Stomach (tissue), 8 donors: ENCODE measurements at regions not wholly inside any gene's neighbourhood (a gene's known extent, or its start where the extent isn't known, plus 50 kb on each side); places are given as distances from the start of the nearest gene placed in this dataset.

Source experiments
- DNase-seq, 2 donors: peaks; one replicate each; pipeline versions ENCODE4 v3.0.0 to v3.0.0-alpha.2; 2013 to 2019
- H3K27ac ChIP-seq, 5 donors: fragments of 200-600 bp in 4 of 5; sonication (generic) in 4 of 5; one replicate each; pipeline ENCODE4 v1.5.1; 2013 to 2019; ENCODE audit warnings: mild to moderate bottlenecking in 1 of 5, moderate library complexity in 1 of 5
- H3K27me3 ChIP-seq, 3 donors: fragments of 200-600 bp; sonication (generic); one replicate each; pipeline ENCODE4 v1.5.1; 2017 to 2019; ENCODE audit warnings: mixed run types in 1 of 3
- H3K36me3 ChIP-seq, 4 donors: fragments of 200-600 bp; sonication (generic); 1 replicate in 3 of 4; 2 replicates in 1 of 4; pipeline ENCODE4 v1.5.1; 2016 to 2019
- H3K4me1 ChIP-seq, 4 donors: fragments of 200-600 bp; sonication (generic); one replicate each; pipeline ENCODE4 v1.5.1; 2016 to 2019
- H3K4me3 ChIP-seq, 4 donors: fragments of 200-600 bp; sonication (generic) in 3 of 4; one replicate each; pipeline ENCODE4 v1.5.1; 2016 to 2019; ENCODE audit warnings: mild to moderate bottlenecking in 1 of 4
- H3K9me3 ChIP-seq, 4 donors: fragments of 200-600 bp; sonication (generic); one replicate each; pipeline ENCODE4 v1.5.1; 2016 to 2019
- CTCF ChIP-seq, 7 experiments: fragments of 450-650 bp in 4 of 7; fragments of 200-600 bp in 3 of 7; sonication (generic) in 3 of 7; IDR thresholded peaks; one replicate each; pipeline ENCODE4 v1.5.1; 2016 to 2019; ENCODE audit warnings: antibody characterized with exemption in 7 of 7, control low read depth in 2 of 7, mild to moderate bottlenecking in 1 of 7
- EP300 ChIP-seq: sonication (generic); formaldehyde crosslinking; IDR thresholded peaks from one replicate; pipeline ENCODE4 v1.6.1; 2017; ENCODE audit warnings: antibody characterized with exemption
- POLR2A ChIP-seq, 4 donors: fragments of 450-650 bp; IDR thresholded peaks; one replicate each; pipeline ENCODE4 v1.6.1; 2016; ENCODE audit warnings: antibody characterized with exemption in 4 of 4, control low read depth in 2 of 4, mild to moderate bottlenecking in 1 of 4, moderate library complexity in 1 of 4
- POLR2AphosphoS5 ChIP-seq, 3 donors: sonication (generic); formaldehyde crosslinking; IDR thresholded peaks; one replicate each; pipeline ENCODE4 v1.6.1; 2016; ENCODE audit warnings: antibody characterized with exemption in 3 of 3
- WGBS, 5 donors: extraction: QIAGEN DNeasy Blood & Tissue Kit in 3 of 5; methylation state at CpG; one replicate each; pipeline versions ENCODE4 v1.1.5 to v1.1.7; 2013 to 2018; 5-methylcytosine and 5-hydroxymethylcytosine counted together
- intact Hi-C: fragments of 100-400 bp; cut with DNase I; formaldehyde crosslinking; loops from one replicate; pipeline ENCODE4 v1.15.1; 2023; ENCODE audit warnings: low total_unique reads
- donor health status: healthy with polysubstance abuse.
- donor health status: Bipolar disorder and iron deficiency.
- donor health status: healthy.

- no peaks in the 10 kb centered on the region for H3K4me1 ChIP-seq
- H3K27ac ChIP-seq: no peak overlapping the region
- no peak for TF ChIP-seq CTCF (IDR thresholded peaks at IDR 0.05)
- no peak for TF ChIP-seq POLR2AphosphoS5 (IDR thresholded peaks at IDR 0.05)
- no peak for TF ChIP-seq EP300
- TF ChIP-seq POLR2A (IDR thresholded peaks at IDR 0.05): no peak
- H3K36me3 ChIP-seq: no peaks in the 10 kb centered on the region
- intact Hi-C loops: no loop called here
- peaks cover 0 to 28% (median 16%) of the 10 kb centered on the region in 4 donors for H3K9me3 ChIP-seq
- H3K4me3 ChIP-seq: no peak overlapping the region
- H3K27me3 ChIP-seq: peaks cover 0 to 9% (median 0%) of the 10 kb centered on the region in 3 donors
- no peak for DNase-seq
Measured at GRCh38 chr12:58044966-58045365, 103.6 kb downstream of the ATP23 start.

GRCh38 chr12:58046271-58046670 lies 104.9 kb downstream of the ATP23 start:
- intact Hi-C loops: no loop called here
- TF ChIP-seq CTCF (IDR thresholded peaks at IDR 0.05) (no peak), POLR2A (IDR thresholded peaks at IDR 0.05) (no peak), POLR2AphosphoS5 (IDR thresholded peaks at IDR 0.05) (no peak), EP300 (no peak)
- Histone ChIP-seq H3K27ac (no peak overlapping the region), H3K36me3 (no peaks in the 10 kb centered on the region), H3K27me3 (peaks cover 0 to 9% (median 0%) of the 10 kb centered on the region in 3 donors), H3K4me3 (no peak overlapping the region), H3K9me3 (peaks cover 0 to 28% (median 12%) of the 10 kb centered on the region in 4 donors), H3K4me1 (no peaks in the 10 kb centered on the region)
- 41 to 78% (median 59%) methylated on average over 1 of the region's 1 CpG for WGBS, 5 donors
- DNase-seq: no peak

- H3K36me3 ChIP-seq: no peaks in the 10 kb centered on the region
- H3K27ac ChIP-seq: no peak overlapping the region
- H3K27me3 ChIP-seq: no peaks in the 10 kb centered on the region
- 0 to 91% (median 61%) methylated on average over 1 of the region's 1 CpG for WGBS, 5 donors
- H3K4me1 ChIP-seq: no peaks in the 10 kb centered on the region
- H3K4me3 ChIP-seq: no peak overlapping the region
- peaks cover 3 to 26% (median 19%) of the 10 kb centered on the region in 4 donors for H3K9me3 ChIP-seq
- no peak for DNase-seq
- intact Hi-C loops: no loop called here
- TF ChIP-seq EP300 (no peak), CTCF (IDR thresholded peaks at IDR 0.05) (no peak), POLR2AphosphoS5 (IDR thresholded peaks at IDR 0.05) (no peak), POLR2A (IDR thresholded peaks at IDR 0.05) (no peak)
Measured at GRCh38 chr12:58051378-58051777, 110.0 kb downstream of the ATP23 start.

- no peak for DNase-seq
- intact Hi-C loops: no loop called here
- TF ChIP-seq CTCF (IDR thresholded peaks at IDR 0.05) (no peak), POLR2A (IDR thresholded peaks at IDR 0.05) (no peak), POLR2AphosphoS5 (IDR thresholded peaks at IDR 0.05) (no peak), EP300 (no peak)
- WGBS, 5 donors: 86 to 97% (median 91%) methylated on average over 1 of the region's 1 CpG
- Histone ChIP-seq H3K27ac (no peak overlapping the region), H3K4me1 (no peaks in the 10 kb centered on the region), H3K36me3 (no peaks in the 10 kb centered on the region), H3K9me3 (no peaks in the 10 kb centered on the region), H3K4me3 (no peak overlapping the region), H3K27me3 (no peaks in the 10 kb centered on the region)
Measured at GRCh38 chr12:58064666-58065065, 123.3 kb downstream of the ATP23 start.
